Fibroblast of skin of right biceps (primary cell): ENCODE measurements at regions not wholly inside any gene's neighbourhood (a gene's known extent, or its start where the extent isn't known, plus 50 kb on each side); places are given as distances from the start of the nearest gene placed in this dataset.
A peak's percentile ranks its signal among the peaks of the same experiment; 100 is the strongest.

Source experiments
- DNase-seq: peaks from one replicate; pipeline ENCODE4 v3.0.0-alpha.2; 2013

DNA sequence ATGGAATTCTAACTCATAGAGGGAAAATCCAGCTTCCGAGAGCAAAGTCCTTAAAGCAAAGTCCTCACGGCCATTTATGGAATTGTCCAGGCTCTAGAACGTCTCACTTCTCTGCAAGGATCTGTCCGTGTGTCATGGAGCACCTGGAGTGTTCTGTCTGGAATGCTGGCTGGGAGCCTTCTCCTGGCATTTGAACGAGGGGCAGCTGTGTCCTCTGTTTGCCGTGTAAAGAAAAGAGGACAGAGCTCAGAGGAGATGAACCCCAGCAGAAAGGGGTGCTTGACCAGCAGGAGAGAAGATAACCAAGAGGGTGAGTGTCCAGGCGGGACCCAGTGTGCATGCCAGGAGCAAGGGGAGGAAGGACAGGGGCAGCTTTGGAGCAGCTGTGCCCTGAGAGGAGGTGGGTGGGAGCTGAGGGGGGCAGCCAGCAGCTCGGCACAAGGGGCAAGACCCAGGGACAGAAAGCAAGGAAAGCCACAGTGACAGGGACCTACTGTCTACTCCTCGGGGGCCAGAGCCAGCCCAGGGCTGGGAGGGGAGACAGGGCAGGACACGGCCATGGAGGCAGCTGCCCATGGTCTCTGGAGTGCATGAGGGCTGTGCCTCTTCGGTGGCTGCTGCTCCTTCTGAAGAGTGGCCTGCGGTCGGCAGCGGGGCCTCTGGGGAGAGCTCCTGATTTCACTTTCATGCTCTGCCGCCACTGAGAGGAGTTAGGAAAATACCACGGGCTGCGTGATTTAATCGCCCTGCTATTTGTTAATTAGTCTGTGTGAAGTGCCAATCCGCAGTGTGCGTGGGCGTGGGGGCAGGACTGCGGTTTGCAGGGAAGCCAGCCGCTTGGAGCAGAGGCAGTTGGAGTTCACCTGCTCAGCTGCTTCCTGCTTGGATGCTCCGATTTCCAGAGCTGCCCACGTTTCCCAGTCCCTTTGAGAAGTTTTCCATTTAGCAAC, 149.3 kb upstream of the SHH start:
- DNase-seq = peak; percentile 19

DNA sequence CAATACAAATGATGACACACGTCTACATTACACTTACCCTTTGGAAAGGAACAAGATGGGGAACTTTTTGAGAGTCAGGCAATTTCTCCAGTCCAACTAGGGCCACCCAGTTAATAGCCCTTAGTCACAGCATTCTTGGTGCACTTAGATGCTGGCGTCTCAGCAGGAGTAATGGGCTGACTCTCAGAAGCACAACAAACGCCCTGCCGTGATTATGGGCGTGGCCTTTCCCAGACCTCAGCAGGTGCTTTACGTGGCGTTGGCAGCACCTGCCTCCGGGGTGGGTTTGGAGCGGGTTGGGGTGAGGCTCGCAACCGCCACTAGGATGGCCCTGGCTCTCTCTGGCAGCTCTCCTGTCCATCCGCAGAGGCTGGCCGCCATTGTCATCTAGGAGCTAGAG, 147.6 kb upstream of the SHH start:
- DNase-seq = no peak

- DNase-seq = no peak
Observed at GRCh38 chr7:155956977-155957376, 144.7 kb upstream of the SHH start.

GRCh38 chr7:155955367-155955635, 143.0 kb upstream of the SHH start:
- no peak for DNase-seq

DNA sequence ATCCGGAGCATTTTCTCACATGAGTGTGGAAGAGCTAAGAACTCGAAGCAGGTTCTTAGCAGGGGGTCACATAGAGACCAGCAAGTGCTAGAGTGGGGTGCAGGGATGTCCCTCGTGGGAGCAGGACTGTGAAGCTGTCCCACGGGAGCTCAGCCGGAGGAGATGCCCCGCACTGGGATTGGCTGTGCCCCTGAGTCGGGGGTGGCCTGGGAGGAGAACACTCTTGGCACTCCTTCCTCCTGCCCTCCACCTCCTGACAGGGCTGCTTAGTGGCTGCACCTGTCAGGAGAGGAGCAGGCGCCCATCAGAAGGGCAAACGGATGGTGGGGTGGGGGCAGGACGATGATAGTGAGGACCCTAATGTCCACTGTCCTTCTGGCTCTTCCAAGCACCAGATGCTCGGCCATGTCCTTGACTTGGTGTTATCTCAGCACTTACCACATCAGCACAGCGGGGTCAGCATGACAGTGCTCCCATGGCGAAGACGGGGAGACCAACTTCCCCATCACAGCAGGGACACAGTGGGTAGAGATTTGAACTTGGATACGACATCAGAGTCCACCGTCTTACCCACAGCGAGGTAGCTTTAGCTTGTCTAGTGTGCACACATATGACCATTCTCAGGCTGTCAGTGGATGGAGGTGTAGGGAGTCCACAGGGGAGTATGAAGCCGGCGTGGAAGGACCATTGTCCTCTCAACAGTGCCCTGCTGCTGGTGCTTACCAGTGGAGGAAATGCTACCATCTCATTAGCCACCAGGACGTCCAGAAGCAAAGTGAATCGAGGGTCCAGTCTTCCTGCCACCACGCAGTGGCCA, 142.5 kb upstream of the SHH start:
- no peak for DNase-seq

DNA sequence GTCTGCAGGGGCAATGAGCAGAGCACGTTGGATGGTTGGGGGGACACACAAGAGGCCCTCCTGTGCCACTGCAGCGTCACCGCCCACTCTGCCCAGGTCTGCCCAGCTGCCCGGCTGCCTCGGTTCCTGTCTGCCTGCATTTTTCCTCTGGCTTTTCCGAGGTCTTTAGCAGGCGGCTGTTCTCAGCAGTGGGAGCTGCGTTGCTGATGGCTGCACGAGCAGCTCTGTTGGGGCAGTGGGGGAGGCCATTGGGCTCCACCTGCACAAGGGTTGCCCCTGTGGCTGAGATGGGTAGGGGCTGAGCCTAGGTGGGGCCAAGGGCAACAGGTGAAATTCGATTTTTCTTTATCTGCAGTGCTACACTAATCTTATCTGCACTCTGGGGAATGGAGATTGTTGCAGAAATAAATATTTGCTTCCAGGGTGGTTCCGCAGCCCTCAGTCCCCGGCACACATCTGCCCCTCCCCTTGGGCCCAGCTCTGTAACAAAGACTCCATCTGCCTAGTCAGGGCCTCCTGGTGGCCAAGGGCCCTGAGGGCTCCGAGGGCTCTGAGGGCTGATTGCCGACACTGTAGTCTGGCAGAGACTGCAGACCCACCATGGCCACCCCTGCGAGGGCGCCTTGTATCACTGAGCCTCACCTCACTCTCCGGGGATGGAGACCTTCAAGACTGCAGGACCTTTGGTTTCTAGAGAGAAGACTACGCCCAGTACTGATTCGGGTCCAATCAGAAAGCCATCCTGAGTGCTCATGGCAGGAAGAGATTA, 141.7 kb upstream of the SHH start:
- no peak for DNase-seq

DNA sequence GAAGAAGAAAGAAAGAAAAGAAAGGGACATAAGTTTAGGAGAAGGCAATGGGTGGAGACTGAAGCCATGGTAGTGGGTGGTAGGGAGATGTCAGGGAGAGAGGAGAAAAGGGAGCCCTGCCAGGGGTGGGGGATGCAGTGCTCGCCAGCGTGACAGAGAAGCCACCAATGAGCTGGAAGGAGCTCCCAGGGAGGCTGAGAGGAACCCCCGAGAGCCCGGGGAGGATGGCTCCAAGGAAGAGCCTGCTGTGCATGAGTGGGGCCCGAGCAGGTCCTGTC, 141.2 kb upstream of the SHH start:
- DNase-seq = no peak

DNA sequence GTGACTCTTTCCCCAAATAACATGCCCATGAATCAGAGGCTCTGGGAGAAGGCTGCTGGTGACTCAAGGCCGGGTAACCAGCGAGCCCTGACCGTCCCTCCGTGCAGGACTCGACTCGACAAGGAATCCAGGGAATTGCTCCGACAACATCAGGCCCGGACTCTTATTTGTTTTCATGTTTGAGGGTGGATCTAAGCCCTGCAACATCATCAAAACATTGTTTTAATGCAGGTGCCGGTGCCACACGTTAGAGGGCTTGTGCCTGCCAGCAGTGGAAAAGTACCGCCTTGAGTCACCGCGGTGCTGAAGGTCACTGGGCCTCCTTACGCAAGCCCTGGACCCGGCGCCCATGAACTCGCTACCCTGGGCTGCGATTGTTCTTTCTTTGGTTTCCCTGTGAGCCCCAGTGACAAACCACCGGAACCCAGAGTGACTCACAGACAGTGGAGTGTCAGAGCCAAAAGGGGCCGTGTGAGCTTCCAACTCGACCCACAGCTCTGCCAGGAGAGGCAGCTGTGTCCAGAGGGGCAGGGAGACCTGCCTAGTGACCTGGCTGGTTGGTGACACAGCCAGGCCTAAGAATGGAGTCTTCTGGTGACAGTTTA, 139.4 kb upstream of the SHH start:
- peak; percentile 78 for DNase-seq

- no peak for DNase-seq
Observed at GRCh38 chr7:155950898-155951553, 138.8 kb upstream of the SHH start.

GRCh38 chr7:155948845-155949244, 136.6 kb upstream of the SHH start:
- DNase-seq = no peak

DNA sequence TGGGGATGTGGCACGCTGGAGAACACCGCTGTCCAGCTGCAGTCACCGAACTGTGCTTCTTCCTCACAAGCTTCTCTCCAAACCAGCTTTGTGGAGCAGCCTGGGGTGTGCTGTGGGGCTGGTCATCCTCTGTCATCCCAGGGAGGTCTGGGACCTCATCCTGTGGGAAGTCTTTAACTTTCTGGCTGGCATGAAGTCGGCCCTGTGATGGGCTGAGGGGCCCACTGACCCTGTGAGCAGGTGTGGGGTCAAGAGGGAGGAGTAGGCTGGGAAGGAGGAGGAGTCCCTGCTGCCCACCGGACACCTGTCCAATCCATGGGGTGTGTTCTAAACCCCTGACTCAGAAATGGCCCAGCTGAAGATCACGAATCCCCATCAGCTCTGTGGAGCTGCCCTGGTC, 136.2 kb upstream of the SHH start:
- no peak for DNase-seq

- peak; percentile 30 for DNase-seq
Observed at GRCh38 chr7:155947051-155947450, 134.8 kb upstream of the SHH start.

GRCh38 chr7:155945670-155946325, 133.5 kb upstream of the SHH start:
- DNase-seq = no peak

DNA sequence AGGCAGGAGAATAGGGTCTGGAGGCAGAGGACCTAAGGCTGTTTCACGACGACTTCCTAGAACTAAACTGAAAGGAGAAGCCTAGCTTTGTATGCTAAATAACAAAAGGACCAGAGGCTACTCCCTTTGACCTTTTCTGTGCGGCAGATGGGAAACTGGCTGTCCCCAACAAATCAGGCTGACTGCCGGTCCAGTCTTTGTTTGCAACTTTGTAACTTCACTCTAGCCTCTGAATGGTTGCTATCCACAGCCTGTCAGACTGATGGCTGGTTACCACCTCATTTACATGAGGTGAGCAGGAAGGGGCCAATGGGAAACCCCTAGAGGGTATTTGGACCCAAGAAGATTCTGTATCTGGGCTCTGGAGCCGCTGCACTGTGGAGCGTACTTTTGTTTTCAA, 132.6 kb upstream of the SHH start:
- DNase-seq = no peak

- DNase-seq = no peak
Observed at GRCh38 chr7:155943251-155943899, 131.1 kb upstream of the SHH start.

GRCh38 chr7:155942226-155942950, 130.1 kb upstream of the SHH start:
- DNase-seq = no peak

DNA sequence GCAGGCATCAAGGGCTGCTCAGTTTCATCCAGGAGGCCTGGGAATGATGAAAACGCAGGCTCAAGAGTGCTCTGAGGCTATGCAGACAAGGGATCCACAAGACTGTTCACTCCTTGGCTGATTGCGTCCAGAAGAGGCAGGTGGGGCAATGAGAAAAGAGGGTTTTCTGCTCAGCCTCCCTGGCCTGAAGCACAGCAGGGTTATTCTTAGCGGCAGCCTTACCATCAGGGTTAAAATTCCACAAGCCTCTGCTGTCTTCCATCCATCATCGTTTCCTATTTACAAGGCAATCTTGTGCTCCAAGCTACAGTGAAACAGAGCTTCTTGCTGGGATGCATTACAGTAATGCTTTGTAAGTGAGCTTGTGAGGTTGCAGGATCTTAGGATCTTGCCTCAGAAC, 129.4 kb upstream of the SHH start:
- DNase-seq = no peak

DNA sequence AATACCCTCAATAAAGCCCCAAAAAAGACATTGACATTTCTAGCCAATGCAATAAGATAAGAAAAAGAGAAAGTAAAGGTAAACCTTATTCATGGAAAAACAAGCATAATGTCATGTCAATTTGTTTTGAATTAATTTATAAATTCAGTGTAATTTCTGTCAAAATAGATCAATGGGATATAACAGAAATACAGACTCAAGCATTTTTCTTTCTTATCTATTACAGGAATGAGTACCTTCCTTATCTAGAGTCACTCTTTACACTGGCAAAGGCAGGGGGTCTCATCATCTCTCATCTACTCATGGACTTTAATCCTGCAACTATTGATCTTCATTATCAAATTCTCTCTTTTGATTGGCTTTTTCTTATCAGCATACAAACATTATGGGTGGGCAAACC, 127.1 kb upstream of the SHH start:
- DNase-seq = no peak

- no peak for DNase-seq
Observed at GRCh38 chr7:155938129-155938528, 125.9 kb upstream of the SHH start.

GRCh38 chr7:155935726-155936125, 123.5 kb upstream of the SHH start:
- no peak for DNase-seq

DNA sequence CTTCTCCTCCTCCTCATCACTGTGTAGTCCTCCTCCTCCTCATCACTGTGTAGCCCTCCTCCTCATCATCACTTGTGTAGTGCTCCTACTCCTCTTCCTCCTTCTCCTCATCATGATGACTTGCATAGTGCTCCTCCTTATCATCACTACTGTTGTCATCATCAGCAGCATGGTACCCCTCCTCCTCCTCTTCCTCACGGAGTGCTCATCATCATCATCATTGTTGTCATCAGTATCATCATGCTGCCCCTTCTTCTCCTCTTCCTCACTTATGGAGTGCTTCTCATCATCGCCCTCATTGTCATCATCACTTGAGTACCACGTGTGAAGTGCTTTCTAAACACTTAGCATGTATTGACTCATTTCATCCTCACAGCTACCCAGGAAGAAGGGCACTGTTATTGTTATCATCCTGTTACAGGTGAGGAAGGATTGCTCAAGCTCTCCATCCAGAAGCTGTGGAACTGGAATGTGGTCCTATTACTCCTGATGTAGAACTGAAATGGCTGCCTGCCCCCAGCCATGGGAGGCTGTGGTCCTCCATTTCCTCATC, 122.8 kb upstream of the SHH start:
- no peak for DNase-seq
